Mesodermal cell (in vitro differentiated cells): ENCODE measurements at regions not wholly inside any gene's neighbourhood (a gene's known extent, or its start where the extent isn't known, plus 50 kb on each side); places are given as distances from the start of the nearest gene placed in this dataset.

Source experiments
- H3K27ac ChIP-seq: 2 replicates; pipeline ENCODE4 v1.7.0; 2013; ENCODE audit warnings: mild to moderate bottlenecking, low read depth, low read length, moderate library complexity; ENCODE audit not compliant: severe bottlenecking
- H3K36me3 ChIP-seq: 2 replicates; pipeline ENCODE4 v1.7.1; 2013; ENCODE audit warnings: mild to moderate bottlenecking, low read length, moderate library complexity; ENCODE audit not compliant: control insufficient read depth, insufficient read depth
- H3K4me1 ChIP-seq: one replicate; pipeline ENCODE4 v1.7.1; 2013; ENCODE audit warnings: mild to moderate bottlenecking, low read length; ENCODE audit not compliant: insufficient read depth, control insufficient read depth, poor library complexity, severe bottlenecking
- H3K4me3 ChIP-seq: 2 replicates; pipeline ENCODE4 v1.7.0; 2013; ENCODE audit warnings: low read length, control low read depth, mild to moderate bottlenecking; ENCODE audit not compliant: insufficient read depth, poor library complexity, severe bottlenecking; ENCODE audit errors: extremely low read depth
- H3K9me3 ChIP-seq: 2 replicates; pipeline ENCODE4 v1.7.1; 2013; ENCODE audit warnings: mild to moderate bottlenecking, low read length, moderate library complexity; ENCODE audit not compliant: control insufficient read depth
- WGBS, 2 experiments: methylation state at CpG; one replicate each; pipeline ENCODE4 v1.1.5; 2013; ENCODE audit warnings: missing lambda C conversion rate in 2 of 2; ENCODE audit not compliant: insufficient coverage in 2 of 2; 5-methylcytosine and 5-hydroxymethylcytosine counted together

DNA sequence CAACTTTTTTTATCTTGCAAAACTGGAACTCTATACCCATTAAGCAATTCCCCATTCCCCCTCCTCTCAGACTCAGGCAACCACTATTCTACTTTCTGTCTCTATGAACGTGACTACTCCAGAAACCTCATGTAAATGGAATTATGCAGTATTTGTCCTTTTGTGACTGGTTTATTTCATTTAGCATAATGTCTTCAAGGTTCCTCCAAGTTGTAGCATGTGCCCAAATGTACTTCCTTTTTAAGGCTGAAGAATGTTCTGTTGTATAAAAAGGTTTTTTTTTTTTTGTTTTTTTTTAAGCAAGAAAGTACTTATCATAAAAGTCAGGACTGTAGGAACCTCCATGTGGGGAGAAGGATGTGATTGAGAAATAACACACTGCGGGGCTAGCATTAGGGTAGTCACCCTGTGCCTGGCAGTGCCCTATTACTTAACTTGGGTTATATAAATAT lies 145.3 kb upstream of the FOXN2 start:
- H3K27ac ChIP-seq: no peak overlapping the region
- no peaks in the 10 kb centered on the region for H3K9me3 ChIP-seq
- WGBS, 2 experiments: no CpG with 5 or more reads among the region's 2 CpGs
- no peaks in the 10 kb centered on the region for H3K36me3 ChIP-seq
- H3K4me3 ChIP-seq: no peak overlapping the region
- no peaks in the 10 kb centered on the region for H3K4me1 ChIP-seq

DNA sequence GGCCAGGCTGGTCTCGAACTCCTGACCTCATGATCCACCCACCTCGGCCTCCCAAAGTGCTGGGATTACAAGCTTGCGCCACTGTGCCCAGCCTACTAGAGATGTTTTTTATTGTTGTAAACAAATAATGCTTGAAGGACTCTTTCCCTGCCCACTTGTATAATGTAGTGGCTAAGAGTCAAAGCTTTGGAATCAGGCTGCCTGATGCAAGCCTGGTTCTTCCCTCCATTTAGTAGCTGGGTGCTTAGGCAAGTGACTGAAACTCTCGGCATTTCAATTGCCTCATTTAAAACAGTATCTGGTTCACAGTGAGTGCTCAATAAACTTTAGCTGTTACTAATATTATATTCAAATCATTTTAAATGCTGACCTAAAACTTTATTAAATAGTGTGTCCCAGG lies 144.2 kb upstream of the FOXN2 start:
- Histone ChIP-seq H3K27ac (no peak overlapping the region), H3K9me3 (no peaks in the 10 kb centered on the region), H3K36me3 (no peaks in the 10 kb centered on the region), H3K4me1 (no peaks in the 10 kb centered on the region), H3K4me3 (no peak overlapping the region)
- WGBS, 2 experiments: 80 to 93% methylated on average over 1 to 2 of the region's 4 CpGs

DNA sequence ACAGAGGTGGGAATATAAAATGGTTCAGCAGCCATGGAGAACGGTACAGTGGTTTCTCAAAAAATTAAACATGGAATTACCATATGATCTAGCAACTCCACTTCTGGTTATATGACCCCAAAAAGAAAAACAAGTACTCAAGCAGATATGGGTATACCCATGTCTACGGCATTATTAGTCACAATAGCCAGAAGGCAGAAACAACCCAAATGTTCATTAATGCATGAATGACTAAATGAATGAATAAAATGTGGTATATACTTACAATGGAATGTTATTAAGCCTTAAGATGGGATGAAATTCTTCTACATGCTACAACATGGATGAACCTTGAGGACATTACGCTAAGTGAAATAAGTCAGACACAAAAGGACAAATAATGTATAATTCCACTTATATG lies 141.3 kb upstream of the FOXN2 start:
- no CpG with 5 or more reads among the region's 3 CpGs for WGBS, 2 experiments
- no peak overlapping the region for H3K27ac ChIP-seq
- no peaks in the 10 kb centered on the region for H3K9me3 ChIP-seq
- no peaks in the 10 kb centered on the region for H3K36me3 ChIP-seq
- H3K4me3 ChIP-seq: no peak overlapping the region
- H3K4me1 ChIP-seq: no peaks in the 10 kb centered on the region

- WGBS, 2 experiments: 67 to 100% methylated on average over 1 of the region's 2 CpGs
- Histone ChIP-seq H3K27ac (no peak overlapping the region), H3K4me1 (no peaks in the 10 kb centered on the region), H3K4me3 (no peak overlapping the region), H3K36me3 (no peaks in the 10 kb centered on the region), H3K9me3 (no peaks in the 10 kb centered on the region)
Observed at GRCh38 chr2:48174503-48174902, 140.0 kb upstream of the FOXN2 start.

DNA sequence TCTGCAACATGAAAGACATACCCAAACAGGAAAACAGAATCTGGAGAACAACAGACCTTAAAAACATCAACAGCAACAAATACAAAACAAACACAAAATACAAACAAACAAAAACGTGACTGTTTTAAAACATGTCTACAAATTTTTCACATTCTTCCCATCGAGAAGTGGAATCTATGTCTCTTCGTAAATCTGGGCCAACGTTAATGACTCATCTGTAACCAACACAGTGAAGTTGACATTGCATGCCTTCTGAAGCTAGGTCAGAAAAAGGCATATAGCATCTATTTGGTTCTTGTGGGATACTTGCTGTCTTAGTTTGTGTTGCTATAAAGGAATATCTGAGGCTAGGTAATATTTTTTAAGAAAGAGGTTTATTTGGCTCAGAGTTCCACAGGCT lies 139.2 kb upstream of the FOXN2 start:
- WGBS, 2 experiments: 54 to 57% methylated on average over 3 to 4 of the region's 4 CpGs
- Histone ChIP-seq H3K9me3 (no peaks in the 10 kb centered on the region), H3K36me3 (no peaks in the 10 kb centered on the region), H3K4me1 (no peaks in the 10 kb centered on the region), H3K27ac (no peak overlapping the region), H3K4me3 (no peak overlapping the region)

- Histone ChIP-seq H3K27ac (no peak overlapping the region), H3K4me1 (no peaks in the 10 kb centered on the region), H3K36me3 (no peaks in the 10 kb centered on the region), H3K9me3 (no peaks in the 10 kb centered on the region), H3K4me3 (no peak overlapping the region)
Observed at GRCh38 chr2:48175656-48176055, 138.8 kb upstream of the FOXN2 start.

DNA sequence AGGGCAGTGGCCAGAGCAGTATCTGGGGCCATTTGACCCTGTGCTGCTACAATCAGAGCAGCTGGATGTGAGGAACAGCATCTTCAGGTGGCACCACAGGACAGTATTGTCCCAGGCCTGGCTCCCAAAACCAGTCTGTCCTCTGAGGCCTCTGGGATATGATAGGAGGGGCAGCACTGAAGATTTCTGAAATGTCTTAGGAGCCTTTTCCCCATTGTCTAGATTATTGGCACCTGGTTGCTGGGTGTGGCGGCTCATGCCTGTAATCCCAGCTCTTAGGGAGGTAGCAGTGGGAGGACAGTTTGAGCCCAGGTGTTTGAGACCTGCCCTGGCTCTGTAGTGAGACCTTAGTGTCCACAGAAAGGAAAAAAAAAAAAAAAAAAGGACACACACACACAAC lies 137.6 kb upstream of the FOXN2 start:
- WGBS, 2 experiments: no CpG with 5 or more reads among the region's 1 CpG
- Histone ChIP-seq H3K36me3 (no peaks in the 10 kb centered on the region), H3K4me1 (no peaks in the 10 kb centered on the region), H3K4me3 (no peak overlapping the region), H3K27ac (no peak overlapping the region), H3K9me3 (no peaks in the 10 kb centered on the region)

GRCh38 chr2:48178611-48179010 lies 135.9 kb upstream of the FOXN2 start:
- H3K4me1 ChIP-seq: no peaks in the 10 kb centered on the region
- 95 to 100% methylated on average over 1 to 2 of the region's 3 CpGs for WGBS, 2 experiments
- H3K9me3 ChIP-seq: no peaks in the 10 kb centered on the region

DNA sequence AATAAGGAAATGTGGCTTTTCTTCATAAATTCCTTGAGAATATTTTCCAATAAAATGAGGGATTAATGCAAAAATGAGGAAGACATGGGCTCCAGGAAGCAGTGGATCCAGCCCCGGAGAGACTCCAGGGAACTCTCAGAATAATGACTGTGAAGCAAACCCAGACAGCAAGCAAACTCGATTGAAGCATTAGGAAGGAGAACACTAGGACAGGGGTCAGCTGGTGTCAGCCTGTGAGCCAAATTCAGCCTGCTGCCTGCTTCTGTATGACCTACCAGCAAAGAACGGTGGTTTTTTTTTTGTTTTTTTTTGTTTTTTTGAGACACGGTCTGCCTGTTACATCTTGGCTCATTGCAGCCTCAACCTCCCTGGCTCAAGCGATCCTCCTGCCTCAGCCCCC lies 133.9 kb upstream of the FOXN2 start:
- Histone ChIP-seq H3K27ac (no peak overlapping the region), H3K4me3 (no peak overlapping the region), H3K36me3 (no peaks in the 10 kb centered on the region), H3K9me3 (no peaks in the 10 kb centered on the region), H3K4me1 (no peaks in the 10 kb centered on the region)
- 85 to 89% methylated on average over 4 to 5 of the region's 5 CpGs for WGBS, 2 experiments

More at GRCh38 chr2:48178611-48179010, 135.9 kb upstream of the FOXN2 start:
- Histone ChIP-seq H3K27ac (no peak overlapping the region), H3K36me3 (no peaks in the 10 kb centered on the region), H3K4me3 (no peak overlapping the region)

DNA sequence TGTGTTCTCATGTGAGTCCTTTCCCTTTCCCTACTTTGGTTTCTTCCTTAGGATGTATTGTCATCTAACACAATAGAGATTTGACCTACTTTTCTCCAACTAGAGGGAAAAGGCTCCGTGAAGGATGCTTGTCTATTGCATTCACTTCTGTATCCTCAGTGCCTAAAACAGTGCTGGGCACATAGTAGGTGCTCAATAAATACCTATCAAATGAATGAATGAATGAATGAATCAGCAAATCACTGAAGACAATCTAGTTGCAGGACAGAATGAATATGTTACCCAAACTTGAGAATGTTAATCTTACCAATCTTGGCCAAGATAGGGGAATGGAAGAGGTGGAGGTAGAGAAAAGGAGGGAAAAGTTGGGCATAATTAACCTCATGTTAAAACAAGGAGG lies 131.2 kb upstream of the FOXN2 start:
- H3K27ac ChIP-seq: no peak overlapping the region
- no peaks in the 10 kb centered on the region for H3K36me3 ChIP-seq
- no peaks in the 10 kb centered on the region for H3K4me1 ChIP-seq
- no peaks in the 10 kb centered on the region for H3K9me3 ChIP-seq
- no peak overlapping the region for H3K4me3 ChIP-seq
- no CpG with 5 or more reads among the region's 1 CpG for WGBS, 2 experiments

DNA sequence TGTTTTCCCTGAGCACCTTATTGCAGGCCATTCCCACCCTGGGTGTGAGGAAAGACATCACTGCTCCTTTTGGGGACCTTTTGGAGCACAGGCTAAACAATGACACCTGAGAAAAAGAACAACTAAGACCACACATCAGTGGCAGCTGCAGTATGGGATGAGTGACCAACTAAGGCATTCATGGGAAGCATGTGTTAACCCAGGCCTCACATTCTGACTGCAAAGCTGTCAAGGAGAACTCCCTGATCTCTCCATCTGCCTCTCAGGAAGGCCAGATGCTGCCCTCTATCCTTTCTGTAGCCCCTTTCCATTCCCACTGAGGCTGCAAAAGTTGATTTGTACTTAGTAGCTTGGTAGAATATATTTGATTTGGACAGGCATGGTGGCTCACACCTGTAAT lies 130.5 kb upstream of the FOXN2 start:
- no peaks in the 10 kb centered on the region for H3K36me3 ChIP-seq
- H3K9me3 ChIP-seq: no peaks in the 10 kb centered on the region
- H3K4me1 ChIP-seq: no peaks in the 10 kb centered on the region
- no peak overlapping the region for H3K4me3 ChIP-seq
- H3K27ac ChIP-seq: no peak overlapping the region

DNA sequence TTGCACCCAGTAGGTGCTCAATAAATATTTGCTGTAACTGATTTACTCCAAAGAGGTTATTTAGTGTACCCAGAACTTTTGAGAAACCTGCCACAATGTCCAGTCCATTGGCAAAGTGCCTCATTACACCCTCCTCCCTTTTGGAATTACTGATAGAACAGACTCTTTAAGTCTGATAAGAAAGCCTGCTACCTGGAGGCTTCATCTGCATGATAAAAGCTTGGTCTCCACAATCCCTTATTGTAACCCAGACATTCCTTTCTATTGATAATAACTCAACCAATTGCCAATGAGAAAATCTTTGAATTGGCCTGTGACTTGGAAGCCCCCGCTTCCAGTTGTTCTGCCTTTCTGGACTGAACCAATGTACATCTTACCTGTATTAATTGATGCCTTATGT lies 127.0 kb upstream of the FOXN2 start:
- Histone ChIP-seq H3K4me1 (no peaks in the 10 kb centered on the region), H3K36me3 (no peaks in the 10 kb centered on the region), H3K9me3 (no peaks in the 10 kb centered on the region), H3K27ac (no peak overlapping the region), H3K4me3 (no peak overlapping the region)
- 71 to 100% methylated on average over 1 of the region's 1 CpG for WGBS, 2 experiments
